ENCODE measurements at regions not wholly inside any gene's neighbourhood (a gene's known extent, or its start where the extent isn't known, plus 50 kb on each side); places are given as distances from the start of the nearest gene placed in this dataset.

- TF ChIP-seq, protein P1, sequence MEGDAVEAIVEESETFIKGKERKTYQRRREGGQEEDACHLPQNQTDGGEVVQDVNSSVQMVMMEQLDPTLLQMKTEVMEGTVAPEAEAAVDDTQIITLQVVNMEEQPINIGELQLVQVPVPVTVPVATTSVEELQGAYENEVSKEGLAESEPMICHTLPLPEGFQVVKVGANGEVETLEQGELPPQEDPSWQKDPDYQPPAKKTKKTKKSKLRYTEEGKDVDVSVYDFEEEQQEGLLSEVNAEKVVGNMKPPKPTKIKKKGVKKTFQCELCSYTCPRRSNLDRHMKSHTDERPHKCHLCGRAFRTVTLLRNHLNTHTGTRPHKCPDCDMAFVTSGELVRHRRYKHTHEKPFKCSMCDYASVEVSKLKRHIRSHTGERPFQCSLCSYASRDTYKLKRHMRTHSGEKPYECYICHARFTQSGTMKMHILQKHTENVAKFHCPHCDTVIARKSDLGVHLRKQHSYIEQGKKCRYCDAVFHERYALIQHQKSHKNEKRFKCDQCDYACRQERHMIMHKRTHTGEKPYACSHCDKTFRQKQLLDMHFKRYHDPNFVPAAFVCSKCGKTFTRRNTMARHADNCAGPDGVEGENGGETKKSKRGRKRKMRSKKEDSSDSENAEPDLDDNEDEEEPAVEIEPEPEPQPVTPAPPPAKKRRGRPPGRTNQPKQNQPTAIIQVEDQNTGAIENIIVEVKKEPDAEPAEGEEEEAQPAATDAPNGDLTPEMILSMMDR (tag by site-specific recombination; IDR thresholded peaks at IDR 0.05): no peak
- TF ChIP-seq, protein P2, sequence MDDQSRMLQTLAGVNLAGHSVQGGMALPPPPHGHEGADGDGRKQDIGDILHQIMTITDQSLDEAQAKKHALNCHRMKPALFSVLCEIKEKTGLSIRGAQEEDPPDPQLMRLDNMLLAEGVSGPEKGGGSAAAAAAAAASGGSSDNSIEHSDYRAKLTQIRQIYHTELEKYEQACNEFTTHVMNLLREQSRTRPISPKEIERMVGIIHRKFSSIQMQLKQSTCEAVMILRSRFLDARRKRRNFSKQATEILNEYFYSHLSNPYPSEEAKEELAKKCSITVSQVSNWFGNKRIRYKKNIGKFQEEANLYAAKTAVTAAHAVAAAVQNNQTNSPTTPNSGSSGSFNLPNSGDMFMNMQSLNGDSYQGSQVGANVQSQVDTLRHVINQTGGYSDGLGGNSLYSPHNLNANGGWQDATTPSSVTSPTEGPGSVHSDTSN (CRISPR knock-in tag; IDR thresholded peaks at IDR 0.05): no peak
Observed at GRCh38 chr7:94183289-94183749, 179.2 kb upstream of the BET1 start.
